Activated effector memory CD4-positive, alpha-beta T cell treated with anti-CD3 and anti-CD28 coated beads, Interleukin-2, amount 50 U/mL, for 16 hours (primary cell): ENCODE measurements at regions not wholly inside any gene's neighbourhood (a gene's known extent, or its start where the extent isn't known, plus 50 kb on each side); places are given as distances from the start of the nearest gene placed in this dataset.

Experiments used
- DNase-seq: peaks from one replicate; pipeline ENCODE4 v3.0.0-alpha.2; 2020

DNA sequence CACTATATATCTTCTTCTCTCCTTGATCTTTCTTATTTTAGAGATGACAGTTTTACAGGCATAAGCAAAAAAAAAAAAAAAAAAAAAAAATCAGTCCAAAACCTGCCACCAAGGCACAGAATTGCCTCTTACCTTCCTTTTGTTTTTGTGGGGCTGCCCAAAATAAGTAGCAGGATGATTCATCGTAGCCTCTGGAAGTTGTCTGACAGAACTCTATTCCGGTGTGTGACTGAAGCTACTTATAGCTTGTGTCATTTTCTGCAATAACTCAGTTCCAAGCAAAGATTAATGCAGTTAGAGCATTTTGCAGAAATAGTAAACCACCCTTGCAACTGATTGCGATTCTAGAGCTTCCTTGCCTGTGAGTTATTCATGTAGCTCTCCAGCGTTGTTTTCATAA lies 186.8 kb downstream of the KIF2B start:
- DNase-seq, result no peak

DNA sequence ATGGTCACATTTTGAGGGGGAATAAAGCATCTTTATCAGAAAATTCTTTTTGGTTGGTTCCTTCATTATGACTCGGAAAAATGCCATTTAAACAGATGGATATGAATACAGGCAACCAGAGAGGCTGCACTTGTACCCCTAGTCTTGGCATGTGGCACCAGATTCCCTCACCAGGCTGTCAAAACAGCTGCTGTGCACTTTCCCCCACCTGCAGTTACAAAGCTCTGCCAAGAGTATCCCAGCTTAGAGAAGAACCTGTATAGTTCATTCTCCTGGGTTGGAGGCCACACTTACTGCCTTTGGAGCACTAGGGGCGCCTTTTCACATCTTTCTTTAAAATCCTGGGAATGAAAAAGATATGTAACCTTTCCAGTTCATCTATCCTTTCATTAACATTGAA lies 190.3 kb downstream of the KIF2B start:
- DNase-seq, result no peak

DNA sequence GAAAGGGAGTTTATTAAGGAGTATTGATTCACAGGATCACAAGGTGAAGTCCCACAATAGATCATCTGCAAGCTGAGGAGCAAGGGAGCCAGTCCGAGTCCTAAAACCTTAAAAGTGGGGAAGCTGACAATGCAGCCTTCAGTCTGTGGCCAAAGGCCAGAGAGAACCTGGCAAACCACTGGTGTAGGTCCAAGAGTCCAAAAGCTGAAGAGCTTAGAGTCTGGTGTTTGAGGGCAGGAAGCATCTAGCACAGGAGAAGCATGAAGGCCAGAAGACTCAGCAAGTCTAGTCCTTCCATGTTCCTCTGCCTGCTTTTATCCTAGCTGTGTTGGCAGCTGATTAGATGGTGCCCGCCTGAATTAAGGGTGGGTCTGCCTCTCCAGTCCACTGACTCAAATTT lies 193.0 kb downstream of the KIF2B start:
- DNase-seq, result no peak

DNA sequence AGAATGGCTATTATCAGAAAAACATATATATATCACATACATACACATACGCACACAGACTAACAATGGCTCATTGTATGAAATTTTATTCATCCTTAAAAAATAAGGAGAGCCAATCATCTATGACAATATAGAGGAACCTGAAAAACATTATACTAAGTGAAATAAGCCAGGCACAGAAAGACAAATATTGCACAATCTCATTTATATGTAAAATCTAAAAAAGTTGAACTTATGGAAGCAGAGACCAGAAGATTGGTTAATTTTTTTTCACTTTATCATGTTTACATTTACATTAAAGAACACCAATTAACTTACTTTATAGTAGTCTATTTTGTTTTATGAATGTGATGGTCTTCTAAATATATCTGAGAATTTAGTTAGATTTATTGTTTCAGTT lies 198.7 kb downstream of the KIF2B start:
- no peak for DNase-seq

DNA sequence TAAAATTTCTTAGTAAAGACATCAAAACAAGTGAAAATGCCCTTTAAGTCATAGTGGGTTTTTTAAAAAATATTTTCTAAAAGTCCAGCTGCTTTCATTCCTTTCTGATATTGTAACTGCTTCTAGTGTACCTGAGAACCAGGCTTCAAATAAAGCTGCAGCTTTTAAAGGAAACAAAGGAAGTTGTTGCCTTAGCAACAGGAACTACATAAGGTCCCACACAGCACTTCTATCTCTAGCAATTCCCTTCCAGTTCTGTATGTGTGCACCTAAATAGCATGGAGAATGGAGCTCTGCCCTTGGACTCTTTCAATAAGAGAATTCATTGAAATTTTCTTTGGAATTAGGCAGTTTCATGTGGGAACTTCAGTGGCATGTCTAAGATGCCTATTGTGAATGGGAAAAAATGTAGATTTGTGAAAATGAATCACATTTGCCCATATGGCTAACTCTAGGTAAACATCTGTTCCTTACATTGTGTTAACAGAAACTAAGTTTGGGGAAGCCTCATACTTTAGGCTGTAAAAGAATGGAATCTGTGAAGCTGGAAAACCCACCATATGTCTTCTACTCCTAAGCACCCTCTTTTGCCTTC lies 206.4 kb downstream of the KIF2B start:
- no peak for DNase-seq

DNA sequence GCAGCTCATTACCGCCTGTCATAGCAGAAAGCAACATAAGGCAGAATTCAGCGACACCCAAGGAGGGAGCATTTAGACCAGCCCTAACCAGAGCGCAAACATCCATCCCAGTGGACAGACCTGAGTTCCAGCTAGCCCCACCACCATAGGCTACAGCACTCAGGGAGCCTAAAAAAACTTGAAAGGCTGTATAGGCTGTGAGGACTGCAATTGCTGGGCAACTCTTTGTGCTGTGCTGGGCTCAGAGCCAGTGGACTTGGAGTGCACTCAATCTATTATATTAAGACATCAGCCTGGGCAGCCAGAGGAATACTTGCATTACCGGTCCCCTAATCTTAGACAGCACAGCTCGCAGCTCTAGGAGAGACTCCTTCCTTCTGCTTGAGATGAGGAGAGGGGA lies 207.3 kb downstream of the KIF2B start:
- no peak for DNase-seq

DNA sequence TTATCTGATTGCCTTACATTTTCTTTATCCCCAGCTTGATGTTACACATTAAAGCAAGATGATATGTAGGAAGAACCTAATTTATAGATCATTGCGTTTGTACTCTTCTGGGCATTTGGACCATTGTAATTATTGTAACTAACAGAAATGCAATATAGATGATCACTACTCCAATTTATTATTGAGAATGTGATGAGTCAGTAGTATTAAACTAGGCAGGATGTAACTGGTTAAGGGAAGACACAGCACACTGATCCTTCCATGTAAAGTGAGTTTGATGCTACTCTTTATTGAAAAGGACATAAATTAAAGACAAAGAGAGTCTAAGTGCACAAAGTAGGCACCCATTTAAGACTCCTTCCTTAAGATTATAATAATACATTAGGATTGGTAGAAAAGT lies 223.8 kb downstream of the KIF2B start:
- no peak for DNase-seq

DNA sequence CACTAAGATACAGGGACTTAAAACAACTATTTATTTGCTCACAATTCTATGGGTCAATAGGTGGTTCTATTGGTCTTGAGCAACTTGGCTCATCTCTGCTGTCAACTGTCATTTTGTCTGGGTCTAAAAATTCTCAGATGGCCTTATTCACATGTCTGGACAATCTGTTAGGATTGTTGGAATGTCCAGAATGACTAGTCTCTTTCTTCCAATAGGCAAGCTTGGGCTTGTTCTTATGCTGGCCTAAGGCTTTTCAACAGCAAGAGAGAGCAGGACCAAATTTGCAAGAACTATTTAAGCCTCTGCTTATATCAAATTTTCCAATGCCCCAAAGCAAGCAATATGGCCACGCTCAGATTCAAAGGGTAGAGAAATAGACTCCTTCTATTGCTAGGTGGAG lies 240.9 kb downstream of the KIF2B start:
- DNase-seq, result no peak

DNA sequence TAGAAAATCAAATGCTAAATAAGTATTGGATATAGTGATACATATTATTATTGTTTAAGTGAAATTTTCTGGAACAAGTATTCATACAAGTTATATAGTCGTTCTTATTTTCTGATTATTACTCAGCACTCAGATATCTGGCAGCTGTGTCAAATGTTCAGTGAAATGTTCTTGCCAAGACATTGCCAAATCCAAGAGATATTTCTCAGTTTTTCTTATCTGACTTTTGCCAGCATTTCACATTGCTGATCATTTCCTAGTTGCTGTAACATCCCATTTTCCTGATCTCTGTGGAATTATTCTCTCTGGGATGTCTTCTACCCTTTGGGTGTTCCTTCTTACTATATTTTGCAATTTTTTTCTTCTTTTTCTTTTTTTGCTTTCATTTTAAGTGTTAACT lies 262.3 kb downstream of the KIF2B start:
- DNase-seq, result no peak

DNA sequence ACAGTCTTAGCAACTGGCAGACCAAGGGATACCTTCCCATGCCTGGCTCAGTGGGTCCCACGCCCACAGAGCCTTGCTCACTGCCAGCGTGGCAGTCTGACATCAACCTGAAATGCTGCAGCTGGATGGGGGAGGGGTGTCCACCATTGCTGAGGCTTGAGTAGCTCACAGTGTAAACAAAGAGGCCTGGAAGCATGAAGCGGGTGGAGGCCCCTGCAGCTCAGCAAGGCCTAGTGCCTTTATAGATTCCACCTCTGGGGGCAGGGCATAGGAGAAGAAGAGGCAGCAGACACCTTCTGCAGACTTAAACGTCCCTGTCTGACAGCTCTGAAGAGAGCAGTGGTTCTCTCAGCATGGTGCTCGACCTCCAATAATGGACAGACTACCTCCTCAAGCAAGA lies 263.2 kb downstream of the KIF2B start:
- no peak for DNase-seq

DNA sequence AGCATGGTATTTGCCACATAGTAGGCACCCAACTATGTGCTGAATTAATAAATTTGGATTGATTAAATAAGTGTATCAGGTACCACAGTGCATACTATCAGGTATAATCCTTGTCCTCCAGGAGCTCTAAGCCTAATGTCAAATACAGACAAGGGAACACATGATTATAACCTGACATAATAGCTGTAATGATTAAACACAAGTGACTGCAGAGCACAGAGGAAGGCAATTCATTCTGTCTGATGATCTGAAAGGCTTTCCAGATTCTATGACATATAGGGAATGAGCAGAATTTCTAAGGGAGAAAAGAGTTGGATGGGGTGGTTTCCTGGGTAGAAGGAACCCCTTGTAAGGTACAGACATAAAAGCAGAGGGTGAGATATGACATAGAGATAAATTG lies 273.5 kb downstream of the KIF2B start:
- no peak for DNase-seq

DNA sequence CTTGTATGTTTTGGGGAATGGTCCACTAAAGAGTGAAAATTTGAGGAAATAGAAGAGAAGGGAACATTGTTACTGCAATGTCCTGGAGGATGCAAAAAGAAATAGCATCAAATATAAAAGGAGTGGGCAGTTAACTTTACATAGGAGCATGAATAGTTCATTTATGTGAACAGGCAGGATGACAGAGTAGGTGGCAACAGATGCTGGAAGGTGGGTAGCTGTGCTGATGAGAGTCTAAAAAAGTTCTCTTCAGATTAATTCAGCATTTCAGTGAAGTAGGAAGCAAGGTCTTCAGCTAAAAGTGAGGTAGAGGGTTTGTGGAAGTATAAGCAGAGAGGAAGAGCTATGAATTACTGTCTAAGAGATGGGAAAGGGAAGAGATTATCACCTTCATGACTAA lies 276.5 kb downstream of the KIF2B start:
- no peak for DNase-seq

DNA sequence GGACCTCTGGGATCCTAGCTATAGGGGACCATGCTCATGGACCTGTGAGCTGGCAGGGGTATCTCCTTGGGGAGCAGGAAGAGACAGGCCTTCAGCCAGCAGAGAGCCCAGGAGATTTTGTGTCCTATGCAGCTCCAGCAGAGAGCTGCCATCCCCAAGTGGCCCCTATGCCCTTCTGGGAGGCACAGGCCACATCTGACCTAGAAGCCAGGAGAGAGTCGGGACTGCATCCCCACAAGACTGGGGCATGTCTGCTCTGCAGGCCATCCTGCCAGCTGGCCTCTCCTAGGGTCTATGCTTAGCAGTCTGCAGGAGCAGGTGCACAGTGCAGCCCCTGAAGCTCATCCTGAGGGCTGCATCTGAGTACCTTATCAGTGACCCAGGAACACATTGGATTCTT lies 279.5 kb downstream of the KIF2B start:
- DNase-seq, result peak; percentile 60

DNA sequence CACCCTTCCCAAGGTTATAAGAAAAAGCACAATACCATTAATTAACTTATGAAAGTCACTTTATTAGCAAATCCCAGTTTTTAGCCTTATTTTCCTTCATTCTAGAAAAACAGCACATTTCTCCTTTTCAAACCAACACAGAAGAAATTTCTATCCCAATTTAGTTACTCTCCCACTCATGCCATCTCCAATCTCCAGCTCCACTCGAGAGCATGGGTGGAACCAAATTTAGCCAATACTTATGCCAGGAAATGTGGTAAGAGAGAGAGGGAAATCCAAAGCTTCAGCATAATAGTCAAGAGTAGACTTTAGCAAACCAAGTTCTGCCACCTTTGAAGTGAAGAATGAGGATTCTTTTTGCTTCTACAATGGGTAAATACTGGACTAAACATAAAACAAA lies 288.8 kb downstream of the KIF2B start:
- DNase-seq, result no peak

DNA sequence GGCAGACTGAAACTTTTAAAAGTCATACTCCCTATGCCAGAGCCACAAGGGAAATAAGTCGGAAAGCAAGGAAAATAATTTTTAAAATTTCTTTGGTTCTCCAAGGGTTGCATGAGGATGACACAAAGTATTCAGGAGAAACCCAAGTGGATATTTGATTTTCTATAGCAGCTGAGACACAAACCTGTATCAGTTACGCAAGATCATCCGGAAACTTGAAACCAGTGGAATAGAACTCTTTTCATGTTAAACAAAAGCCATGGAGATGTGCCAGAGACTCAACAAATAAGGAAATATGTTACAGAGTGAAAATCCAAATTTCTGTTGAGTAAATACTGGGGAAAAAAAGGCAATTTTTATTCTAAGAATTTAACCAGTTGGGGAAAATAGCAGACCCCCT lies 294.7 kb downstream of the KIF2B start:
- no peak for DNase-seq

DNA sequence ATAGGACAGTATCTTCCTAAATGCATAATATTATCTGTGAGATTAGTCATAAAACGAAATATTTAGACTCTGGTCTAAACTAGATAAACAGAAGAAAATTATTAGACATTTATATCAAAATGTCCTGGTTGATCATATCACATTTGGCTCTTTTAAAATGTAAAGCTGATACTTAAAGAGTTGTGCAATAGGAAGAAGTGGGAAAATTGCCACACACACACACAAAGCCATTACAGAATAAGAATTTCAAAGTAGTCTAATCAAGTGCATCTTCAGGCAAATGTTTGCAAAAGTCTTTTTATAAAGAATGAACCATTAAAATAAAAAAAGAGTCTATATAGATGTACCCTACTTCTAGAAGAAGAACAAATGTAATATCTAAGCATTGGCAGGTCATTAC lies 301.7 kb downstream of the KIF2B start:
- DNase-seq, result no peak

DNA sequence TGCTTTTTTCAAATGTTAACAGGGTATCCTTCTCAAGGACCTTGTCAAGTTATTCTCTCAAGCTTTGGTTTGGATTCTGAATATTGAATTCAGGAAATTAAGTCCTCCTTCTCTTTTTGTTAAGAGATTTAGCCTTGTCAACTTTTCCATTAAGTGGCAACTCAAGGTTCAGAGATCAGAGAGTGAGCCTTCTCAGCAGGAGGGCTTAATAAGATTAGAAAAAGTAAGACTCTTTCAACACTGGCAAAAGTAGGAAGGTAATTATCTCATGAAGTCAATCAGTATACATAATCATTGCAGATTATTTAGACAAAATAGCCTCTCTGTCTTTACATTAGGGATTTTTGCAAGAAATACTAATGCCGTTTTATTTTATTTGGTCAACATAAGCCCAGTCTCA lies 330.7 kb downstream of the KIF2B start:
- DNase-seq, result no peak

DNA sequence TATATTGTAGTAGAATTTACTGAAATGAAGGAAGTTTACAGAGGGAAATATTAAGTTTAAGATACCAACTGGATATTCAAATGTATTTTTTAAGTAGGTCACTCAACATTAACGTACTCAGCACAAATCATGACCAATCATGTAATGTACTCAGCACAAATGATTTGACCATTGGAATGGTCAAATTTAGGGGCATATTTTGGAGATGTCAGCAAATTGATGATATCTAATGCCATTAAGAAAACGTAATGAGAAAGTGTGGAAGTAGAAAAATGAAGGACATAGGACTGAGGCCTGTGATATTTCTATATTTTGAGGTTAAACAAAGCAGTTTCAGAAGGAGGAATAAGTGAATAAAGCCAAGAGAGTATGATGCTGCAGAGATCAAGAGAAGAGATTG lies 334.8 kb downstream of the KIF2B start:
- DNase-seq, result no peak

DNA sequence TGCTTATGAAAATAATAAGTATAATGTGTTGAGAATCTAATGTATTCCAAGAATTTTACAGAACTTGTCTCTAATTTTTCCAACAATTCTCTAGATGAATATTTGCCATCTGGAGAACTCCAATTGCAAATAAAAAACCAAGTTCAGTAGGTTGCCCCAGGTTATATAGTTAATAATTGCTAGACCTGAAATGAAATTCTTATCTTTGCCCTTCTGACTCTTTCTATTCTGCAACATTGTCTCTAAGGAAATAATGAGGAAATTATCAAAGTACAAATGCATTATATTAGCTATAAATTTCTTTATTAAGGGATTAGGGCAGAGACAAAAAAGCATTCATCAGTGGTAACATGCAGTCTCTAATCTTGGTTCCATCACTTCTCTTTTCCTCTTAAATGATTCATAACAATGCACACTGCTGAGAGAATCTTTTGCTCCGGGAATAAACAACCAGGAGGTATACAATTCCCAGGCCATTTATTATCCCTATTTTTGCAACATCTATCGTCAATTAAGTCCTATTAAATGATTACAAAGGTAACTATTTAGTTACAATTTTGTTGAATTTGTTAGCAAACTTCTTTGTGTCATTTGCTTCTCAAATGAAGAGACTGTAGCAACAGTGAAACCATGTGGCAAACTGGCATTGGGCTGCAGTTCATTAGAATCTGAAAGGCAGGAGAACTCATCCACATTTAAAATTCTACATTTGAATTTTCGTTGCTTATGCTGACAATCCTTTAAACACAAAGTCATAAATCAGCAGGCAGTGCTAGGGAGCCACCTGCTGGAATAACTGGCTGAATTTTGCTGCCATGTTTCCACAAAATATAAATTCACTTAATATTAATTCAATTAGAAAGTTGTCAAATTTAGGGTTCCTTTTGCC lies 349.6 kb downstream of the KIF2B start:
- DNase-seq, result no peak

DNA sequence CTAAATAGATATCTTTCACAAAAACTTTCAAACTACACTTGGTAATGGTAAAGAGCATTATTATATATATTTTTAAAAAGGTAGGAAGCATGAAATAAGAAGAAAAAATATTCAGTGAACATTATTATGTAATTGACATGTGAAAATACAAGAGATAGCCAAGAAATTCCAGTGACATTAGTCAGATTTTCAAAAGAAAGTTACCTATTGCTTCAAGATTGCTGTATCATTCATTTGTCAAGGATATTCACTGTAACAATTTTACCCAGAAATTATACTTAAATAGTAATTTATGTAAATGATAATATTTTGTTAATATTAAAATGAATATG lies 350.2 kb downstream of the KIF2B start:
- no peak for DNase-seq

DNA sequence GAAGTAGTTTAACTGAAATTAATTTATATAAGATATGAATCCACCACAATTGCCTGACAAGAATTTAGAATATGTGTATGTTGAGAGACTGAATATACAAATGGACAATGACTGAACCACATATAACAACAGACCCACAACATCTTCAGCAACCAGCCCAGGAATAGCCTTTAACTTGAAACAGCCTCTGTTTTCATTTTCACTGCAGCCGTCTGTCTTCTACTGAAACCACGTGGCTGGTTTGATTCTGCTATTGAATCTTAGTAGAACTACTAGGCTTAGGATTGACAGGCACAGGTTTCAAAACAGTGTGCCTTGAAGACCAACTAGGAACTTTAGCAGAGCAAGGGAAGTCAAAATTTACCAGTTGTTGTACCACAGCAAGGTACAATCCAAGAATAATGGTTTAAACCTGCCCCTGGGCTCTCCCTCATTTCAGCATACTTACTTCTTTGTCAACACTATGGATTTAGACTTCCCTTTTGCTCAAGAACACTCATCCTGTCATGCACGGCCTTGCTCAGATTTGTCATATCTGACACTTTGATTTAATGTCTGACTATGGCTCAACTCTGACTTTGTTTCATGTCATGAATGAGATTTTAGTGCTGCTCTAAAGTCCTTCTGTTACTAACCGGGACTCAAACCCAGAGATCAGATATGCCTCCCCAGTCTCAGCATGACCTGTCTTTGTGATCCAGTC lies 355.0 kb downstream of the KIF2B start:
- no peak for DNase-seq

DNA sequence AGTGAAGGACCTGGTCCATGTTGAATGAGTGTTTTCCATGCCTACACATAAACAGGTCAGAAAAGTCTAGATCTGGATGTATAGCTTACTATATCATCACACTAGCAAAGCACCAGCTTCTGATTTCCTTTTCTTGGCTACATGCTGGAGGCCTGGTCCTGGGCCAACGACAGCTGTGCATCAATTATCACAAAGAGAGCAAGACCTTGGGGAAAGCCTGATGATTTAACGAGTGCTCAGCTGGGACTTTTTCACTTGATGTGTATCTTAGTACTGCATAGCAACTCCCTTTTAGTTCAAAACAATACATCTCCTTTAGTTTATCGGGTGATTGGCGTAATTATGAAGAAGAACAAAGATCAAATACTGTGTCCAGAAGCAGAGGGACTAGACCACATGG lies 358.2 kb downstream of the KIF2B start:
- DNase-seq, result no peak

DNA sequence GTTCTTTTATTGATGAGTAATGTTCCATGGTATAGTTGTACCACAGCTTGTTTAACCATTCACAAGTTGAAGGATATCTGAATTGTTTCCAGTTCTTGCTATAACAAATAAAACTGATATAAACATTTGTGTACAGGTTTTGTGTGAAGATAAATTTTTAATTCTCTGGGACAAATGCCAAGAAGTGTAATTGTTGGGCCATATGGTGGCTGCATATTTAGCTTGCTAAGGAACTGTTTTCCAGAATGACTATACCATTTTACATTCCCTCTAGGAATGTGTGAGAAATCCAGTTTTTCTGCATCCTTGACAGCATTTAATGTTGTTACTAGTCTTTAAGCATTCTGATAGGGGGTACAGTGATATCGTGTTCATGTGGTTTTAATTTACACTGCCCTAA lies 368.5 kb downstream of the KIF2B start:
- no peak for DNase-seq

DNA sequence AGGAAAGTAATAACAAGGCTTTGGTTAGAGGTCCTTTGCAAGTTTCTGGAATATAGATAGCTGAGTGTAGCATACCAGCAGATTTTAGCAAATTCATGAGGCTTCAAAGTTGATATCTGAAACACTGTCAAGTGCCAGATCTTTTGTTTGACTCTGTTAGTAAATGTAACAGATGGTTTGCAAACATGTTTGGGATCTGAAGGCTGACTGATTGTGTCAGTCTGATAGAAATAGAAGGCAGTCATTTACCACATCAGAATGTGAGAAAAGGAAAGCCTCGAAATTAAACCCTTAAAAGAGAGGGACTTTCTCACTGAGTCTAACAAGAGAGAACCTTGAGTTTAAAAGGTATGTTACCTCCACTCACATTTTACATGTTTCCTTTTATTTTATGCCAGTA lies 371.5 kb downstream of the KIF2B start:
- no peak for DNase-seq
